ENCODE measurements at regions not wholly inside any gene's neighbourhood (a gene's known extent, or its start where the extent isn't known, plus 50 kb on each side); places are given as distances from the start of the nearest gene placed in this dataset.
"Not testable (repeated sequence)": the region's sequence is repeated elsewhere in the genome, so short reads cannot be mapped to it uniquely, and the experiment has no call there.

DNA sequence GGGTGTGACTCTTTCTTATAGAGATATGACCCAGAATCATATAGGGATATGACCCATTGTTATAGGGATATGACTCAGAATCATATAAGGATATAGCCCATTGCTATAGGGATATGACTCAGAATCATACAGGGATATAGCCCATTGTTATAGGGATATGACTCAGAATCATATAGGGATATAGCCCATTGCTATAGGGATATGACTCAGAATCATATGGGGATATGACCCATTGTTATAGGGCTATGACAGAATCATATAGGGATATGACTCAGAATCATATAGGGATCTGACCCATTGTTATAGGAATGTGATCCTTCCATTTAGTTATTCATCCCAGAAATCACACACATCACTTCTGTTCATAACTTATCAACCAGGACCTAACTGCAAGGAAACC lies 312.2 kb upstream of the ADARB2 start:
- no peak for DNase-seq

DNA sequence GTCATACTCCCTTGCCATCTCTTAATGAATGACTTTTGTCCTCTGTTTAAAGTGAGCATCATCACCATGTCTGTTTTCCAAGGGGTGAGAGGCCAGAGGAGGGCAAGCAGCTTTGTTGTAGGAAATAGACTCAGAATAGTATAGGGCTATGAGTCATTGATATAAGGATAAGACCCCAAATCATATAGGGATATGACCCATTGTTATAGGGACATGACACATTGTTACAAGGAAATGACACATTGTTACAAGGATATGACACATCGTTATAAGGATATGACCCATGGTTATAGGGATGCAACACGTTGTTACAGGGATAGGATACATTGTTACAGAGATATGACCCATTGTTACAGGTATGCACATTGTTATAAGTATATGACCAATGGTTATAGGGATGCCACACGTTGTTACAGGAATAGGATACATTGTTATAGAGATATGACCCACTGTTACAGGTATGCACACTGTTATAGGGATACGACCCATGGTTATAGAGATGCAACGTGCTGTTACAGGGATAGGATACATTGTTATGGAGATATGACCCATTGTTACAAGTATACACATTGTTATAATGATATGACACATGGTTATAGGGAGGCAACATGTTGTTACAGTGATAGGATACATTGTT lies 311.1 kb upstream of the ADARB2 start:
- no peak for DNase-seq

DNA sequence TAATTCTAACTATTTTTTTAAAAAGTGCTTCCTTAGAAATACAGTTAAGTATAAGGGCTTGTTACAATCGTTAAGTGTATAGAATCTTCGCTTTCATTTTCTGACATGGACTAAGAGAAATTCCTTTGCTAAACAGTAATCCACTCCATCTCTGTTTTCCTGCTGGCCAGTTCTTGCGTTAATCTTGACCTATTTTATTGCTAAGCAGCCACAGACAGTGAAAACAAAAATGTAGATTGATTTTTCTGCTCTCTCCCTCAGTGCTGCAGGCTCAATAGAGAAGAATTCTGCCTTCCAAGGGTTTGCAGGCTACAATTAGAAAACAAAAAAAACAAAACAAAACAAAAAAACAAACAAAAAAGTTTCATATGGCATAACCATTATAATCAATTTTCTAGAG lies 310.4 kb upstream of the ADARB2 start:
- no peak for DNase-seq

DNA sequence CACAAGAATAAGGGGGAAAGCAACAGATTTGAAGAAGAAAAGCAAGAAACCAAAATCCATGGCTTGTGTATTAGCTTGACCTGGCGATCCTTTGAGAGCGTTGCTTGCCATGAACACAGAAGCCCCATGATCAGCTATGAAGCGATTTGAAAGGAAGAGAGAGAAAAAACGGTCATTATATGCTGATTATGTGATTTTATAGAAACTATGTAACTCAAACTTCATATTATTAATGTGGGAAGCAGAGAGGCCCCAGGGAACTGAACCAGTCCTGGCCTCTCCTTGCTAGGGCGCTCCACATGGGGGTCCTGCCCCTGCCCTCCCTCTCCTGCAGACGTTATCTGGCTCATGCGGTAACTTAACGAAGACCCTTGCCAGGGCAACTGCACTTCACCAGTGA lies 306.1 kb upstream of the ADARB2 start:
- no peak for DNase-seq

DNA sequence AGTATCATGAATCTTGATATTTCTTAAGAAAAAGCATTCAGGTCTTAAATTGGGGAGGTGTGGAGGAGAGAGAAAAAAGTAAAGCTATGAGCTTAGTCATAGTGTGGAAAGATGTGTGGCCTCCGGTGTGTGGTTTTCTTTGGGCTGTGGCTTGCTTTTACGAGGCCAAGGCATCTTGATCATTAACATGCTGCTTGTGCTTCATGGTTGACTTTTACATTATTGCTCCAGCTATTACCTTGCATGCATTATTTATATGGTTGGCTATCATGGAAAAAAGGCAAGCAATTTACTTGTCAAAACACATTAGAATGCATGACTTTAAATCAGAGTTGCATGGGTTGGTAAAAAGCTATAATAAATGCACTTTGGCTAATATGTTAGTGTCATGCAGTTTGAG lies 300.7 kb upstream of the ADARB2 start:
- DNase-seq, result no peak

DNA sequence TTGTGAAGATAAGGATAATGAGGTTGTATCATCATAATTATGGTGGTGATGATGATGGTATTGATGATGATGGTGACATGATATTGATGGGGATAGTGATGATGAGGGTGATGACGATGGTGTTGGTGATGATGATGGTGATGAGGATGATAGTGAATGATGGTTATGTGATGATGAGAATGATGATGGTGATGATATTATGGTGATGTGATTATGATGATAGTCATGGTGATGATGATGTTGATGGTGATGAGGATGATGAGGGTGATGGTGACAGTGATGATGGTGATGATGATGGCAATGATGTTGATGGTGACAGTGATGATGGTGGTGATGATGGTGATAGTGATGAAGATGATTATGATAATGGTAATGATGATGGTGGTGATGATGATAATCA lies 299.9 kb upstream of the ADARB2 start:
- no peak for DNase-seq

DNA sequence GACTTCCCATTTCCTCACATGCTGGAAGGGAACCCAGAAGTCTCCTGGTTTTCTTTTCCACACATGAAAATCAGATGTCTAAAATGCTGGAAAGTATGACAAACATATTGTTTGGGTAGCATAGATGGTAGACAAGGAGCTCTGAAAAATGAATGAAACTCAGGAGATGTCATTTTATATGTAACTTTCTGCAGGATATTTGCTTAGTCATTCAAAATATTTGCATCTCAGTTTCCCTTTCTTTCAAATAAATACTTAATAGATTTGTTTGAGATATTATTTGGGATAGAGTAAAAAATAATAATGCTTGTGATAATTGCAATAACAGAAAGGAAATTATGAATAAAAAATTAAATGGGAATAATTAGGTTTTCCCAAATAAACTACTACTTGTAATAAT lies 298.9 kb upstream of the ADARB2 start:
- no peak for DNase-seq

DNA sequence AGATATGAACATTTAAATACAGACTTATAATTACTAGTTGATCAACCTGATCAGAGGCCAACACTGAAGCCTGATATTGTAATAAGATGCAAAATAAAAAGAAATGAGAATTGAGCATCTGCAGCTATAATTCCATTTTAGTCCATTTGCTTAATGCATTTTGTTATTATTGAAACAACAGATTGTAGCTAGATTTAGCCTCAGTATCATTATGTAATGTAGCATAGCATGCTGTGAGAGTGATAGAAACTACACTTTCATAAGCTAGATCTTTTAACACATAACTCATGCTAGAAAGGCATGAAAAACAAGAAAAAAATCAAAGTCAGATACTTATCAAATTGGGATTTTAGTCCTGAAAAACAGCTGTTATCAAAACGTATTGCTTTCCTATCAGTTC lies 292.7 kb upstream of the ADARB2 start:
- DNase-seq, result no peak

DNA sequence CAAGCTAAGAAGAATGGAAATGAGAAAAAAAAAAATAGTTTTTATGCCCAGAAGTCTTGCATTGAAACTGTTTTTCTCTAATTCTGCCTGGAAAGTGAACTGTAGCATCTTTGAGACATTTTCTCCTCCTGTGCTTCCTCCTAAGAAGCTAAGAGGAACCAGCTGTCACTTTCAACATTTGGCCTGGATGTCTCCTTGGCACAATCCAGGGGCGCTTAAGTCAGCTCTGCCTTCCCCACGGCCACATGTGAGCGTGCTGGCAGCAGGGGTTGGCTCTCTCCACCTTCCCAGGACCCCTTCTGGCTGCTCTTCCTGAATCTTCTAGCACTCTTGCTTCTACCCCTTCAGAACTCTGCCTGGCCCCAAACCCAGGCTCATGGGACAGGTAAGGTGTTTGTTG lies 289.6 kb upstream of the ADARB2 start:
- DNase-seq, result no peak

DNA sequence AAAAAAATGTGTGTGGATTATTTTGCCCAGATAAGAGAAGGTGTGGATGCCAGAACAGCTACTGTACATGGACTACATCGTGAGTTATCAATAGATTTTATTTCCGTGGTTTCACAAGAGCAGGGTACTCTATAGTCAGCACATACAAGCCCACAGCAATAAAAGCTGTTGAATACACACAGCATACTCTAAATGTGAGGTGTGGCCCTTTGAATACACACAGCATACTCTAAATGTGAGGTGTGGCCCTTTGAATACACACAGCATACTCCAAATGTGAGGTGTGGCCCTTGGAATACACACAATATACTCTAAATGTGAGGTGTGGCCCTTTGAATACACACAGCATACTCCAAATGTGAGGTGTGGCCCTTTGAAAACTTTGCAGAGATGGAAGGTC lies 287.4 kb upstream of the ADARB2 start:
- DNase-seq, result not testable (repeated sequence)

DNA sequence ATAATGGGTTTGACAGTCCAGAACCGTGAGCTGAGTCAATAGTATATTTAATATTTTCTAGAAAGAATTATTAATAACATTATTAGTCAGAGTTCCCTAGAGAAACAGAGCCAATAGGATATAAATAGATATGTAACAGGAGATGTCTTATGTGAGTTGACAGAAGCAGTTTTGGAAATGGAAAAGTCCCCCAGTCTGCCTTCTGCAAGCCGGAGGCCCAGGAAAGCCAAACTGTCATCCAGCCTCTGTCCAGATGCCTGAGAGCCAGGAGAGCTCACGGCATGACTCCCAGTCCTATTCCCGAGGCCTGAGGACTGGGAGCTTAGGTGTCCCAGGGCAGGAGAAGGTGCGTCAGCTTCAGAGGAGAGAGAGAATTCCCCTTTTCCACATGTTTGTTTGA lies 286.4 kb upstream of the ADARB2 start:
- no peak for DNase-seq

DNA sequence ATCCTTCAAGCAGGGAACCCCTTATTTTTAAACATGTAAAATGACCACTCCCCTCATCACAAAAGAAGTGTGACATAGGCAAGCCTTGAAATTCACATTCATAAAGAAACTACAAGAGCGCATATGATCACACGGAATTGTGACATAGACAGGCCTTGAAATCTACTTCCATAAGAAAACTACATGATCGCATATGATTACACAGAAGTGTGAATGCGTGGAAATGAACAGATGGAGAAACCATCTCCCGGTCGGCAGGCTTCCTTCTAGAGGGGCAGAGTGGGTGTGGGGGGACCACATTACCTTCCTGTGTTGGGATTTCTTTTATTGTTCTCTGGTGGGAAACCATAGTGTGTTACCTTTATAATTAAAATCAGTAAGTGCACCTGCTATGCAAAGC lies 285.1 kb upstream of the ADARB2 start:
- DNase-seq, result no peak

DNA sequence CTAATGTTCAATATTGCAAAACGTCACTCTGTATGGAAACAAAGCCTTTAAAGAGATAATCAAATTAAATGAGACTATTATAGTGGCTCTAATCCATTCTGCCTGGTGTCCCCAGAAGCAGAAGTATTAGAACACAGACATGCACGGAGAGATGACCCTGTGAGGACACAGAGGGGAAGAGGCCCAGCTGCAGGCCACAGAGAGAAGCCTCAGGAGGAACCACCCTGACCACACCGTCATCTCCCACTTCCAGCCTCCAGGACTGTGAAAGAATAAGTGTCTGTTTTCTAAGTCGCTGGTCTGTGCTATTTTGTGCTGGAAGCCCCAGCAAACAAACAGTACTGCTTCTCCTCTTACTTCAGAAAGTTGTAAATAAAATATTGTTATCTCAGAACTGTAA lies 283.5 kb upstream of the ADARB2 start:
- DNase-seq, result no peak

DNA sequence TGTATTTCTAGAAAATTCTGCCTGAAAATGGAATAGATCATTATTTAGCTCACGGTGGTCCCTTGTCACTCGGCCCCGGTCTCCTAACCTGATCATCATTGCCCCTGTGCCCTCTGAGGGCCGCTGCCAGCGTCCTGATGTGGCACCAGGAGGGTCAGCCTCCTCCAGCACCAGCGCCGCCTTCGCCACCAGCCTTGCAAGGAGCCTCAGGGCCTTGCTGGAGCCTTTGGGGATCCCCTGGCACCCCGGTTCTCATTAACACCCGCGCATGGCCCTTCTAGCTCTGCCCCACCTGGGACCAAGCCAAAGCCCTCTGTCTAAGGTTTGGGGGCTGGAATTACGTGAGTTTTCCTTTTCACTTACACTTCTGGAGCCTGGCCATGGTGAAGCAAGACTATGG lies 282.5 kb upstream of the ADARB2 start:
- DNase-seq, result no peak

DNA sequence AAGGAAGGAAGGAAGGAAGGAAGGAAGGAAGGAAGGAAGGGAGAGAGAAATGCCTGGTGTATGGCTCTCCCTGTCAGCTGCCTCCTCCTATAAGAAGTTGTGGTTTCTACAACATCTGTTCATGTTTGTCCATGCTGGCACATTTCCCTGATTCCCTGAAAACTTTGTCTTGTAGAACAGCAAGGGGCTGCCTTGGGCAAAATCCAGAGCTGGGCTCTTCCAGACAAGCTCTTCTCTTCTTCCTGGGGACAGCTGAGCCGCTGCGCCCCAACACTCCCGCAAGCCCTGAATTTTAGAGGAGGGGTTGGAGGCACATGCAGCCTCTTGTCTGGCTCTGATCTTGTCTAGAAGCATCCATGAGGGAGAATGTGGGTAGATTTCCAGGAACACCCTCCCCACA lies 282.0 kb upstream of the ADARB2 start:
- no peak for DNase-seq

DNA sequence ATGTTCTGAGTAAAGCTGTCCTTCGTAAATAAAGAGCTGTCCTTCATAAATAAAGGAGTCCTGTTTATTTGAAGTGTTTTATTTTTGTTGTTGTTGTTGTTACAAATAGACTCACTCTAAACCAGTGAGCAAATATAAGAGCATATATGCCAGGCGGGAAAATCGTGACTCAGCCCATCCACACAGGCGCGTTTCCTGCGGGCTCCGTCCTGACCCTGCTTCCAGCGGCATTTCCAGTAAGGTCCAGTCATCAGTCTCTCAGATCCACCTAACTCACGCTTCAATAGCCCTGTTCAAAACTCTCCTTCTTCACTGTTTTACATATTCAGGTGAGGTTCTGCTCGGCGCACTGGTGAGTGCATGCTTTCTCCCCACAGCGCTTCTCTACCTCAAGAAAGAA lies 277.2 kb upstream of the ADARB2 start:
- no peak for DNase-seq

DNA sequence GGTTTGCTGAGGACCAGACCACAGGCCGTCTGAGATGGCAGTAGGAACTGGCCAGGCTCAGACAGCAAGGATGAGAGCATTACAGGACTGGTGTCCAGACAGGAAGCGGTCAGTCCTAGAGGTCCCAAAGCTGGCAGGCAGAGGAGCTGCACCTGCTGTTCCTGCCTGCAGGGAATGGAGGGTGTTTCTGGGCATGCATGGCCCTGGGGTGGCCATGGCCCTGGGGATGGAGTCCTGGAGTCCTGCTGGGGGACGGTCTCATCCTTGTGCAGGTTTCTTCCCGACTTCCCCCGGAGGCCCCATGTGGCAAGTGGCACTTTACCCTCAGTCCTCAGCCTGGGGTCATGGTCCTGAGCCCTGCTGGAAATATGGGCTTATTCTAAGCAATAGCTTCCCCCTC lies 274.9 kb upstream of the ADARB2 start:
- no peak for DNase-seq

DNA sequence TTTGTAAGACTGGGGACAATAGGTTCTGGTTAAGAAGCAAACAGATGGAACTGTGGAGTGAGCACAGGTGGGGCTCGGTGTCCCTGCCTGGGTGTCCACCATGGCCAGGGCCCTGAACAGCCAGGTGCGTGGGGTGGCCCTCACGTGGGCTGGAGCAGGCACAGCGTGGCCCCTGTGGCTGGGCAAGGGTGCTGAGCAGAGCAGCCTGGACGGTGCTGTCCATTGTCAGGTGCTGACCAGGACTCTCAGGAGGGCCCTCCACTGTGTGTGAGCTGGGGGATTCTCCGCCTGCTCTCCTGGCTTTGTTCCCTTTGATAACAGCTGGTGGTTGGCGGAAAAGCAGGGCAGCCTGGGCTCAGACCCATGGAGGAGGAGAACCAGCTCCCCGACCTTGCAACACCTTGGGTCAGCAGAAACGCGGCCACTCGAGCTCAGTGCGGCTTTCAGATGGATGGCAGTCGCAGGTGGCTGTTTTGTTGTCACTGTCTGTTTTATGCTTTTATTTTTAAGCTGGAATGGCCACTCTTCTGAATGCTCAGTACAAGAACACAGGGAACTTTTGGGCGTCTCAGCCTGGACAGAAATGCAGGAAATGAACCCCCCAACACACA lies 273.9 kb upstream of the ADARB2 start:
- no peak for DNase-seq

DNA sequence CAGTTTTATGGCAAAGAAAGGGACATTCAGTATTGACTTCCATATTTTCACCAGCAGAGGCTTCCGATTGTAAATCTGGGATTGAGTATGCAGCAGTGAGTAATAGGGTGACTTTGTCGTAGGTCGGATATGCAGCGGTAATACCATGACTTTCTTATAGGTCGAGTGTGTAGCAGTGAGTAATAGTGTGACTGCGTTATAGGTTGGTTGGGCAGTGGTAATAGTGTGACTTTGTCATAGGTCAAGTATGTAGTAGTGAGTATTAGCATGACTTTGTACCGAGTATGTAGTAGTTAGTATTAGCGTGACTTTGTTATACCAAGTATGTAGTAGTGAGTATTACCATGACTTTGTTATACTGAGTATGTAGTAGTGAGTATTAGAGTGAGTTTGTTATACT lies 268.2 kb upstream of the ADARB2 start:
- no peak for DNase-seq

DNA sequence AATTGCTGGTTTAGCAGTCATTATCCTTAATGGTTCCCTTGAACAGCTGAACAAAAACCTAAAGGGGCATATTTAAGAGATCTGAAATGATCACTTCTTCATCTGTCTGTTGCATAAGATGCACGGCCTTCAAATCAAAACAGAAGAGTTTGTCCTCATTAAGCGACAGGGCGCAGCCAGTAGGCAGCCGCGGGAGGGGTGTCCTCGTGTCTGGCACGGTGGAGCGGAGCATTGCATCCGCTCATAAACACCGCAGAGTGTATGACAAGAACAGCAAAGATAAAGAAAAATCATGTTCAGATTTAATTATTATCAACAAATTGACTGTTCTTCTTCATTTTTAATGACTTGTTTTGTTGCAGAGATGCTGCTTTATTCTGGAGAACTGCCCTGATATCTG lies 255.6 kb upstream of the ADARB2 start:
- no peak for DNase-seq

DNA sequence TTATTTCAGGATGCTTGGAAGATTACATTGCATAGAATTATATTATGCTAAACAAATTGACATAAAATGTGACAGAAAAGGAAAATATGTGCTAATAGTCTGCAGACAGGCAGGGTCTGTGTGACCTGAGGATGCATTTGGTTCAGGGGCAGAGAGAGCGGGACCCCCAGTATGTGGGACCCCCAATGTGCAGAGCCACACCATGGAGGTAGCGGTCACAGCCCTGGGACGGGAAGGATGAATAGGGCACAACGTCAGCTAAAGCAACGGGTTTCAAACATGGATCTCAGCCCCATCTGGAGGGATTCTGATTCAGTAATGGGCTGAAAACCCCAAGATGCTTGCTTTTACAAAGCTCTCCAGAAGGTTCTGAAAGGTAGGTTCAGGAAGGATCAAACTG lies 251.8 kb upstream of the ADARB2 start:
- no peak for DNase-seq

DNA sequence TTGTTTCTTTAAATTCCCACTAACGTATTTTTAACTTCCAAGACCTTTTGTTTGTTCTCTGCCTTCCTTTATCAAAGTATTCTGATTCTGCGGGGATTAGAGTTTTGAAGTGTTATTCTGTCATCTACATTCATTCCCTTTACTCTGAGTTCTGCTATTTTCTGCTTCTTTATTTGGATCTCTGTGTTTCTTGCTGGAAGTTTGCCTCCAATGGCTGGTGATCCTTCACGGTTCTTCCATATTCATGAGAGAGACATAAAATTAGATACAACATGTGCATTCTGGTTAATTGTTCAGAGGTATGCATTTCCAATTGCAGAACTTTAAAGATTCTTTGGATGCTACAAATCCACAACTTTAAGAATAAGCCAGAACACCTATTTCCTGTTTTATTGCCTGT lies 244.7 kb upstream of the ADARB2 start:
- no peak for DNase-seq

DNA sequence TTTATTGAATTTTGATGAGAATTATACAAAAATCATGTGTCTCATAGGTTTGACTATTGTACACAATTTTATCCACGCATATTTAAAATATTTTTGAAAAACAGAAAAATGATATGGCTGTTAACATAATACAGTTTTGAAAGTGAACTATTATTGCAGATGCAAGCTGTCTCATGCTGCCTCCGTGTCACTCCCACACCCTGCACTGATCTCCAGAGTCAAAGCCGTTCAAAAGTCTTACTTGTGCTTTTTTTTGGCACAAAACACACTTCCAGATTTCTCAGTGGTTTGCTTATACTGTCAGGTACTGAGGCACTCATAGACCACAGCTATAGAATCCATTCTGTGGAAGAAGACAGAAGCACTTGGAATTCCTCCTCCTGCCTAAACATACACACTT lies 243.1 kb upstream of the ADARB2 start:
- no peak for DNase-seq

DNA sequence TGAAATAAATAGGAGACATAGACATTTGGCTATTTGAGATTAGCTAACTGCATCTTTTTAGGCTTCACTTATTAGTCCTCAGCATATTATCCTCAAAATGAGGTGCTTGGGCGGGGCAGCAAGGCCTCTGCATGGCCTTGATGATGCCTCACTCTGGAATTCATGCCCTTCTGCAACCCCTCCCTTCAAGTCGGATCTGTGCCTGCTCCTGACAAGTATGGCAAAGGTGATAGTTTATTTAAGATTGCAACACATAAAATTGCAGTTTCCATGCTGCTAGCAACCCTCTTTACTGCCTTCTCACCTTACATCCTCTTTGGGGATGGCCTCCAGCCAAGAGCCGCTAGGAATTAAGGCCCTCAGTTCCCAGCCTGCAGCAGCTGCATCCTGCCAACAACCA lies 241.3 kb upstream of the ADARB2 start:
- no peak for DNase-seq

DNA sequence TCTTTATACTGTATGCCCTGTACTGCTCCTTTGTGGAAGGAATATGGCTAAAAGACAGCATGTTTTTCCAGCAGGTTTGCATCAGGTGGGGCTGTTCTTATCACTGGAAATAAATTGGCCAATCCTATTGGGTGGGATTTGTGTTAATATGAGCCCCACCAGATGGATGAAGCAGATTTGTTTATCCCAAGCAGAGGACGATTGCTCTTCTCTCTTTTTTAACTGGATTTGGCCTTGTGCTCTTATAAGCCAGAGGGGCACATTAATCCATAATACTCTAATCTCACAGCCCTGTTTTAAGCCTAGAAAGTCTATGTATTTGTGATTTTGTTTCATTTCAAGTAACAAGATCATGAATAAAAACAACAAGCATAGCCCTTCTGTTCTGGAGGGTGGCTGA lies 240.1 kb upstream of the ADARB2 start:
- DNase-seq, result no peak

DNA sequence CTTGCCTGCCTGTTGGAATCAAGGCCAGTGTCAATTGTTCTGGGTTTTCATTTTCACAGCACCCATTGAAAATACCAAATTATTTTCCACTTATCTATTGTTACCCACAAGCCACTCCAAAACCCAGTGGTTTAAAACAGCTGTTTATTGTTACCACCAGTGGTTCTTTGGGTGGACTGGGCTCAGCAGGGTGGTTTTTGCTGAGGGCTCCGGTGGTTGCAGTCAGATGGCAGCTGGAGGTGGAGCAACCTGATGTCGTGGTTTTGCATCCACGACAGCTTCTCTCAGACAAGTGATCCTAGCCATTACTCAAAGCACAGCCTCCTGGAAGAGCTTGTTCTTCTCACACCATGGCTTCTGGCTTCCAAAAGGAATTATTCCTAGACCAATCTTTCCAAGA lies 235.1 kb upstream of the ADARB2 start:
- no peak for DNase-seq
